CD4-positive, alpha-beta T cell (primary cell): ENCODE measurements at regions not wholly inside any gene's neighbourhood (a gene's known extent, or its start where the extent isn't known, plus 50 kb on each side); places are given as distances from the start of the nearest gene placed in this dataset.

Source experiments
- ATAC-seq: fragments of 200-7000 bp; cut with Tn5 transposase; one replicate; pipeline ENCODE4 v1.10.0; 2022; ENCODE audit warnings: mild to moderate bottlenecking; ENCODE audit not compliant: poor library complexity
- CTCF ChIA-PET: fragments of 350-600 bp; sonication (Branson Sonifier 250); formaldehyde crosslinking; loops from one replicate; lab custom pipeline; 2021; ENCODE audit warnings: antibody characterized with exemption, inconsistent platforms; lab: Charles Lee
- POLR2A ChIA-PET: fragments of 350-600 bp; sonication (Branson Sonifier 250); formaldehyde crosslinking; loops from one replicate; lab custom pipeline; 2021; ENCODE audit warnings: antibody characterized with exemption, inconsistent platforms; lab: Charles Lee
- DNase-seq, 14 experiments: peaks; one replicate each; pipeline ENCODE4 v3.0.0-alpha.2; 2013 to 2020; ENCODE audit warnings: mixed read lengths in 2 of 14
- H3K27ac ChIP-seq, 2 donors: one replicate each; pipeline versions ENCODE4 v1.5.1 to v1.7.0; 2013; ENCODE audit warnings: low read length in 2 of 2, low read depth in 1 of 2, mild to moderate bottlenecking in 1 of 2
- H3K27me3 ChIP-seq, 2 experiments: 1 replicate in 1 of 2; 2 replicates in 1 of 2; pipeline versions ENCODE4 v1.6.1 to v1.7.0; 2013; ENCODE audit warnings: low read length in 2 of 2, control low read depth in 1 of 2, mild to moderate bottlenecking in 1 of 2, moderate library complexity in 1 of 2; ENCODE audit not compliant: insufficient read depth in 2 of 2, control insufficient read depth in 1 of 2
- H3K36me3 ChIP-seq: one replicate; pipeline ENCODE4 v1.6.1; 2013; ENCODE audit warnings: low read length, control low read depth; ENCODE audit not compliant: insufficient read depth
- H3K4me1 ChIP-seq: one replicate; pipeline ENCODE4 v1.6.1; 2013; ENCODE audit warnings: low read length, control low read depth; ENCODE audit not compliant: insufficient read depth
- H3K4me3 ChIP-seq: one replicate; pipeline ENCODE4 v1.5.1; 2013; ENCODE audit warnings: mild to moderate bottlenecking, low read length, moderate library complexity
- H3K9me3 ChIP-seq, 2 experiments: 1 replicate in 1 of 2; 2 replicates in 1 of 2; pipeline versions ENCODE4 v1.6.1 to v1.7.0; 2013; ENCODE audit warnings: low read length in 2 of 2, mild to moderate bottlenecking in 2 of 2, control low read depth in 1 of 2, moderate library complexity in 1 of 2; ENCODE audit not compliant: control insufficient read depth in 1 of 2, insufficient read depth in 1 of 2
- H3K27ac Mint-ChIP-seq: one replicate; pipeline ENCODE4 v1.8.0; 2020; ENCODE audit warnings: mixed read lengths
- H3K27me3 Mint-ChIP-seq: one replicate; pipeline ENCODE4 v1.8.0; 2021; ENCODE audit warnings: mixed read lengths
- H3K36me3 Mint-ChIP-seq: one replicate; pipeline ENCODE4 v1.8.0; 2021; ENCODE audit warnings: low read depth, mixed read lengths
- H3K4me1 Mint-ChIP-seq: one replicate; pipeline ENCODE4 v1.8.0; 2021; ENCODE audit warnings: low read depth, mixed read lengths
- H3K4me3 Mint-ChIP-seq: one replicate; pipeline ENCODE4 v1.8.0; 2020; ENCODE audit warnings: mild to moderate bottlenecking, mixed read lengths
- H3K9me3 Mint-ChIP-seq: one replicate; pipeline ENCODE4 v1.8.0; 2020; ENCODE audit warnings: mixed read lengths
- intact Hi-C, 2 experiments: fragments of 100-400 bp; cut with DNase I in 1 of 2; cut with micrococcal nuclease in 1 of 2; formaldehyde crosslinking; loops; one replicate each; pipeline versions ENCODE4 v1.15.1 to v1.9.0; 2023 to 2025; cut with DNase I, micrococcal nuclease
- TF ChIP-seq, protein P1 (sequence below): fragments of 200-600 bp; IDR thresholded peaks from one replicate; pipeline ENCODE4 v1.8.0; 2022; ENCODE audit warnings: antibody characterized with exemption, mild to moderate bottlenecking

GRCh38 chr2:56656826-56657225 lies 473.0 kb downstream of the CCDC85A start:
- no peaks in the 10 kb centered on the region for H3K4me1 ChIP-seq
- H3K36me3 ChIP-seq: no peaks in the 10 kb centered on the region
- H3K27me3 ChIP-seq: no peaks in the 10 kb centered on the region
- intact Hi-C loops: no loop called here
- no peak for DNase-seq
- CTCF ChIA-PET: no interaction called here
- no peaks in the 10 kb centered on the region for H3K4me1 Mint-ChIP-seq
- H3K9me3 Mint-ChIP-seq: peaks cover 6% of the 10 kb centered on the region
- H3K27ac ChIP-seq: no peak overlapping the region
- H3K36me3 Mint-ChIP-seq: no peaks in the 10 kb centered on the region
- no peaks in the 10 kb centered on the region for H3K27me3 Mint-ChIP-seq
- ATAC-seq: no peak
- no peak overlapping the region for H3K4me3 Mint-ChIP-seq
- no peaks in the 10 kb centered on the region for H3K9me3 ChIP-seq
- TF ChIP-seq, protein P1, sequence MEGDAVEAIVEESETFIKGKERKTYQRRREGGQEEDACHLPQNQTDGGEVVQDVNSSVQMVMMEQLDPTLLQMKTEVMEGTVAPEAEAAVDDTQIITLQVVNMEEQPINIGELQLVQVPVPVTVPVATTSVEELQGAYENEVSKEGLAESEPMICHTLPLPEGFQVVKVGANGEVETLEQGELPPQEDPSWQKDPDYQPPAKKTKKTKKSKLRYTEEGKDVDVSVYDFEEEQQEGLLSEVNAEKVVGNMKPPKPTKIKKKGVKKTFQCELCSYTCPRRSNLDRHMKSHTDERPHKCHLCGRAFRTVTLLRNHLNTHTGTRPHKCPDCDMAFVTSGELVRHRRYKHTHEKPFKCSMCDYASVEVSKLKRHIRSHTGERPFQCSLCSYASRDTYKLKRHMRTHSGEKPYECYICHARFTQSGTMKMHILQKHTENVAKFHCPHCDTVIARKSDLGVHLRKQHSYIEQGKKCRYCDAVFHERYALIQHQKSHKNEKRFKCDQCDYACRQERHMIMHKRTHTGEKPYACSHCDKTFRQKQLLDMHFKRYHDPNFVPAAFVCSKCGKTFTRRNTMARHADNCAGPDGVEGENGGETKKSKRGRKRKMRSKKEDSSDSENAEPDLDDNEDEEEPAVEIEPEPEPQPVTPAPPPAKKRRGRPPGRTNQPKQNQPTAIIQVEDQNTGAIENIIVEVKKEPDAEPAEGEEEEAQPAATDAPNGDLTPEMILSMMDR: no peak
- no peak overlapping the region for H3K4me3 ChIP-seq
- H3K27ac Mint-ChIP-seq: no peak overlapping the region
- POLR2A ChIA-PET: no interaction called here

GRCh38 chr2:56666777-56667176 lies 483.0 kb downstream of the CCDC85A start:
- Mint-ChIP-seq H3K27me3 (no peaks in the 10 kb centered on the region), H3K36me3 (no peaks in the 10 kb centered on the region), H3K27ac (no peak overlapping the region), H3K9me3 (peaks cover 14% of the 10 kb centered on the region), H3K4me1 (no peaks in the 10 kb centered on the region), H3K4me3 (no peak overlapping the region)
- intact Hi-C loops: no loop called here
- H3K9me3 ChIP-seq: peaks cover 0 to 4% of the 10 kb centered on the region in 2 experiments
- DNase-seq: no peak
- POLR2A ChIA-PET: no interaction called here
- no peaks in the 10 kb centered on the region for H3K27me3 ChIP-seq
- ATAC-seq: no peak
- CTCF ChIA-PET: no interaction called here
- no peaks in the 10 kb centered on the region for H3K4me1 ChIP-seq
- TF ChIP-seq, protein P1: no peak
- no peaks in the 10 kb centered on the region for H3K36me3 ChIP-seq
- no peak overlapping the region for H3K4me3 ChIP-seq
- H3K27ac ChIP-seq: no peak overlapping the region

GRCh38 chr2:56671973-56672569 lies 488.3 kb downstream of the CCDC85A start:
- TF ChIP-seq, protein P1: no peak
- no peak overlapping the region for H3K27ac Mint-ChIP-seq
- no peaks in the 10 kb centered on the region for H3K4me1 ChIP-seq

More at GRCh38 chr2:56671973-56672569, 488.3 kb downstream of the CCDC85A start:
- ChIA-PET CTCF (no interaction called here), POLR2A (no interaction called here)
- H3K4me3 ChIP-seq: no peak overlapping the region
- no peak for ATAC-seq
- peaks cover 7 to 12% of the 10 kb centered on the region in 2 experiments for H3K9me3 ChIP-seq
- no peaks in the 10 kb centered on the region for H3K36me3 ChIP-seq
- H3K27me3 ChIP-seq: no peaks in the 10 kb centered on the region
- DNase-seq: no peak
- Mint-ChIP-seq H3K4me1 (no peaks in the 10 kb centered on the region), H3K9me3 (peaks cover 12% of the 10 kb centered on the region), H3K27me3 (no peaks in the 10 kb centered on the region), H3K36me3 (no peaks in the 10 kb centered on the region), H3K4me3 (no peak overlapping the region)
- intact Hi-C loops: no loop called here
- H3K27ac ChIP-seq: no peak overlapping the region
